Right lobe of liver (tissue), 4 donors: ENCODE measurements at regions not wholly inside any gene's neighbourhood (a gene's known extent, or its start where the extent isn't known, plus 50 kb on each side); places are given as distances from the start of the nearest gene placed in this dataset.

Source experiments
- POLR2A ChIP-seq: fragments of 450-650 bp; IDR thresholded peaks from one replicate; pipeline ENCODE4 v1.6.1; 2017; ENCODE audit warnings: antibody characterized with exemption, mild to moderate bottlenecking
- TF ChIP-seq, protein P1 (sequence below), 4 donors: fragments of 200-600 bp in 3 of 4; fragments of 450-650 bp in 1 of 4; IDR thresholded peaks; one replicate each; pipeline versions ENCODE4 v1.5.1 to v1.8.0; 2016 to 2022; ENCODE audit warnings: antibody characterized with exemption in 4 of 4, mild to moderate bottlenecking in 2 of 4
- donor health status: DM: no; HTN: no; CAD: no.
- donor health status: DM: no; HTN: no; CAD: no.
- donor health status: DM: no; HTN: yes; CAD: no.

- TF ChIP-seq, protein P1, sequence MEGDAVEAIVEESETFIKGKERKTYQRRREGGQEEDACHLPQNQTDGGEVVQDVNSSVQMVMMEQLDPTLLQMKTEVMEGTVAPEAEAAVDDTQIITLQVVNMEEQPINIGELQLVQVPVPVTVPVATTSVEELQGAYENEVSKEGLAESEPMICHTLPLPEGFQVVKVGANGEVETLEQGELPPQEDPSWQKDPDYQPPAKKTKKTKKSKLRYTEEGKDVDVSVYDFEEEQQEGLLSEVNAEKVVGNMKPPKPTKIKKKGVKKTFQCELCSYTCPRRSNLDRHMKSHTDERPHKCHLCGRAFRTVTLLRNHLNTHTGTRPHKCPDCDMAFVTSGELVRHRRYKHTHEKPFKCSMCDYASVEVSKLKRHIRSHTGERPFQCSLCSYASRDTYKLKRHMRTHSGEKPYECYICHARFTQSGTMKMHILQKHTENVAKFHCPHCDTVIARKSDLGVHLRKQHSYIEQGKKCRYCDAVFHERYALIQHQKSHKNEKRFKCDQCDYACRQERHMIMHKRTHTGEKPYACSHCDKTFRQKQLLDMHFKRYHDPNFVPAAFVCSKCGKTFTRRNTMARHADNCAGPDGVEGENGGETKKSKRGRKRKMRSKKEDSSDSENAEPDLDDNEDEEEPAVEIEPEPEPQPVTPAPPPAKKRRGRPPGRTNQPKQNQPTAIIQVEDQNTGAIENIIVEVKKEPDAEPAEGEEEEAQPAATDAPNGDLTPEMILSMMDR (IDR thresholded peaks at IDR 0.05) = no peak
- TF ChIP-seq POLR2A = no peak
Observed at GRCh38 chr12:4112734-4113325, 160.7 kb upstream of the CCND2 start.
